SK-MEL-5 (cell line): ENCODE measurements at regions not wholly inside any gene's neighbourhood (a gene's known extent, or its start where the extent isn't known, plus 50 kb on each side); places are given as distances from the start of the nearest gene placed in this dataset.
"Not testable (repeated sequence)": the region's sequence is repeated elsewhere in the genome, so short reads cannot be mapped to it uniquely, and the experiment has no call there.

ENCODE experiments used
- DNase-seq: peaks from one replicate; pipeline ENCODE4 v3.0.0-alpha.2; 2016; ENCODE audit warnings: low read depth, low spot score
- in situ Hi-C: cut with HindIII; loops from 2 replicates; pipeline ENCODE4 v1.10.0; 2016; ENCODE audit warnings: low sequenced_read_pairs, high pct_unique_total_duplicates, low pct_unique_long_range_greater_than_20kb

DNA sequence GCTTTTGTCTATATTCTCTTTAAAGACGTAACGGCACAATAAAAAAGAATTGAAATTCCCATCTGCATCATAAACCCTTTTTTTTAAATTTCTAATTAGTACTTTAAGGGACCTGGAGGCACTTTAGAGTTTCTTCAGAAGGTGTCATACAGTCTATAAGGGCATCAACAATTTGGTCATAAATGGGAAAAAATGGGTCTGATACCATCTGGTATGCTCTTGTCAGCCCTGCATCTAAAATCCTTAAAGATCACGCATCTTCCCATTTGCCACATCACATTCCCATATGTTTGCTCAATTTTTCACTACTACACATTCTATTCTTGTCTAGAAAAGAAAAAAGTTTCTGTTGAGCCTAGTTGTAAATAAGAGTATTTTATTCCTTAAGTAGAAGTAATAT lies 53.8 kb downstream of the COX7C start:
- no peak for DNase-seq
- in situ Hi-C loops = no loop called here

DNA sequence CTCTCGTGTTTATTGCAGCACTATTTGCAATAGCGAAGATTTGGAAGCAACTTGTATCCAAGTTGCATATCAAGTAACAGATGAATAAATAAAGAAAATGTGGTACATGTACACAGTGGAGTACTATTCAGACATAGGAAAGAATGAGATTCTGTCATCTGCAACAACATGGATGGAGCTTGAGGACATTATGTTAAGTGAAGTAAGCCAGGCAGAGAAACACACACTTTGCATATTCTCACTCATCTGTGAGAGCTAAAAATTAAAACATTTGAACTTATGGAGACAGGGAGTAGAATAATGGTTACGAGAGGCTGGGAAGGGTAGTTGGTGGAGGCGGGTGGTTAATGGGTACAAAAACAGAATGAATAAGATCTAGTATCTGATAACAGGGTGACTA lies 56.3 kb downstream of the COX7C start:
- in situ Hi-C loops = no loop called here
- no peak for DNase-seq

DNA sequence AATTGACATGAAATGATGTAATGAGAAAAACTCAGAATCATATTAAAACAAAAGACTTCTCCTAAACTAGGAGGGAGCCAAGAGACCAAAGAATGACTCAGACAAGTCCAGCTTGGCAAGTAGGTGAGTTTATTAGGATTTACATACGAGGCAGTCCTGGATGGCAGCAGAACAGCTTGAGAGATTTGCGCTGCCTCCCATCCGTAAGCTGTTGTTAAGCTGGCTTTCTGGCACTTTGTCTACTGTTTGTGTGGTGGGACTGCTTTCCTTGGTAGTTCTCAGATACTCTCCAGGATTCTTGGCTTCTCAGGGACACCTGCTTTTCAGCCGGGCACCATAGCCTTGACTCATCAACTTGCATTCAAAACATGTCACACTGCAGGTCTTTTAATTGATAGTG lies 57.6 kb downstream of the COX7C start:
- DNase-seq = no peak
- in situ Hi-C loops = no loop called here

DNA sequence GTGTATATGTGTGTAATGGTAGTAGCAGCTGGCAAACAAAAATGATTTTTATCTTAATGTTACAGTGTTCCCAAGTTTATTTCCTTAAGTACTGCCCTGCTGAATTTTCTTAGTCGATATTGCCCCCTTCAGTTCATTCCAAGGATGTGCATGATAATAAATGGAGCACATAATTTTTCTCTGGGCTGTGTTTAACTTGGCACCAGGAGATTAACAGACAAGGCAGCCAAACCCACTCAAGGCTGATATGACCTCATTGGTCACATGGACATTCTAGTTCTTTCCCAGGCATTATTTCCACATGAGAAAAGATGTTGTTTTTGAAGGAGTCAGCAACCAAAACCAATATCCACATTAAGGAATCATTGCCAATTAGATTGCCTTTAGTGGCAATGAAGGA lies 61.8 kb downstream of the COX7C start:
- in situ Hi-C loops = no loop called here
- DNase-seq = peak; percentile 82

DNA sequence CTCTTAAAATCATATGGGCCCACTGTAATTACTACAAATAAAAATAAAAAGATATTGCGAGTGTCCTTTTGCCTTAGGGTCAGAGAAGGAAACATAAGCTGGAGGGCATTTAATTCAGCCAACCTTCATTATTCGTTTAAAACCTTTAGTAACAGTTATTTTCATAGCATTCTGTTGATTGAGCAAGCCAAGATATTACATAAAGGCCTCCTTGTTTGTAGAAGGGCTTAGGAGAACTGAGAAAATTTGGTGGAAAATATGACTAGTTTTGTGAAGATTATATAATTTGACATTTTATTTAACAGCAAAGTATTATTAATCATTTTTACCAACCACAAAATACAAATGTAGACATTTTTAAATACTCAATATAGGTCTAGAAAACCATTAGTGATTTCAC lies 62.2 kb downstream of the COX7C start:
- peak; percentile 26 for DNase-seq
- in situ Hi-C loops = no loop called here

DNA sequence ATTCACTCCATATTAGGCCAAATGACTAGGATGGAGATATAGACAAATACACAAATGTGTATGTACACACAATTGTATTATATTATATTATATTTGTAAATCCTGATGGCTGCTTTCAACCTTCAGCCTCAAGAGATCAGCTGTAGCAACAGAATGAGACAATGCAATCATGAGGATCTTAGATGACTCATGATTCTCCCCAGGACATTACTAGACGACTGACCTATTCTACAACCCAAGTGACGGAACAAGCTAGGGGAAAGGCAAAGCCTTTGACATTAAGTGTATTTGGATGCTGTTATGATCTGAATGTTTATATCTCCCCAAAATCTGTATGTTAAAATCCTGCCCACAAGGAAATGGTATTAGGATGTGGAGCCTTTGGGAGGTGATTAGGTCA lies 66.5 kb downstream of the COX7C start:
- in situ Hi-C loops = no loop called here
- peak; percentile 21 for DNase-seq

DNA sequence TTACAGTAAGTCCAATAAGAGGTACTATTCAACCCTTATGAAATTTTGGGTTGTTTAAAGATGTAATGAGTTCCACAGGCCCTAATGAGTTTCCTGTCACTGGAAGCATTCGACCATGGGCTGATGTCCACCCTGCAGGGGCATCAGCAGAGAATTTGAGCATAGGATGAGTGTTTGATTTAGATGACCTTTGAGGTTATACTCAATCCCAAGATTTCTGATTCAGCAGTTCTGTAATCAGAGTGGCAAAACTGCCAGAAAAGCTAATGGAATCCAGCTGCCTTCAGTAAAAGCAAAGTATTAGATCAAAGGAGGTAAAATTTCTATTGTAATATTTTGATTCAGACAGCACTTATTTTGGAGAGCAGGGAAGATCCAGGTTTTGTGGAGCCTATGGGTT lies 68.3 kb downstream of the COX7C start:
- in situ Hi-C loops = no loop called here
- no peak for DNase-seq

DNA sequence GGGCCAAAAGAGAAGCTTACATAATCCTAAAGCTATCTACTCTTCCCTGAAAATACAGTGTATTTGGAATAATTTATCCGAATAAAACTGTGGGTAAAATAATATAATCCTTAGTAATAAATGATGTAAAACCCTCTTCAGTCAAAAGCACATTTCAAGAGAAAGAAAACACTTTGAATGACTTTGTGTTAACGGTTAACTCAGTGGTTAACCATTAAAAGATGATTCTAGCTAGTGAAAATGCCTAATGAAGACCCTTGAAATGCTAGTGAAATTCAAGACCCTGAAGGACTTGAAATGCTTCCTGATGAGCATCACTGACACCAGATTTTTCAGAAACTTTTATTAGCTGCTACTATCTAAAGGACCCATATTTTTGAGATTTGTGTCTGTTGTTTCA lies 70.7 kb downstream of the COX7C start:
- in situ Hi-C loops = no loop called here
- no peak for DNase-seq

DNA sequence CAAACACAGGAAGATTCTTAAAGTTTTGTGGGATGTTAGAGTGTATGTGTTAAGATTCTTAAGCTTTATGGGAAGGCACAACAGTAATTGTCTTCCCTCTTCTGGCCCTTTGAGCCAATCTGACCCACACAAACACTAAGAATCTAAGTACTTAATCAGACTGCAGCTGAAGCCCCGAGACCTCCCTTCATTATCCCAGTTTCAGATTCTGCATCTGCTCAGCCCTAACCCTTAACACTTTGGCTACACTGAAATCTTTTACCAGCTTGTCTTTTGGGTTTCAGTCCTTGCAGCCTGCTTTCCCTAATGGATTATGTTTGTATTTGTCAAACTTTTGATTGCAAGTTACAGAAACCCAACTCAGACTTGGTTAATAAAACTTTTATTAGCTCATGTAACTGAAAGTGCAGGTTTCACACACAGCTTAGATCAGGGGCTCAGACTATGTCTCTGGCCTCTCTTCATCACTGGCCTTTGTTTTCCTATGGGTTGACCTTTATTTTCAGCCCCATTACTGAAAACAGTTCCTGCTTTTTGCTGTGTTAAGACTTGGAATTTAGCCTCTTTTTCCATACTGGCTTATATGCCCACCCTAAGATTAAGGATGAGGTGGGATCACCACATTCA lies 71.5 kb downstream of the COX7C start:
- no peak for DNase-seq
- in situ Hi-C loops = no loop called here

DNA sequence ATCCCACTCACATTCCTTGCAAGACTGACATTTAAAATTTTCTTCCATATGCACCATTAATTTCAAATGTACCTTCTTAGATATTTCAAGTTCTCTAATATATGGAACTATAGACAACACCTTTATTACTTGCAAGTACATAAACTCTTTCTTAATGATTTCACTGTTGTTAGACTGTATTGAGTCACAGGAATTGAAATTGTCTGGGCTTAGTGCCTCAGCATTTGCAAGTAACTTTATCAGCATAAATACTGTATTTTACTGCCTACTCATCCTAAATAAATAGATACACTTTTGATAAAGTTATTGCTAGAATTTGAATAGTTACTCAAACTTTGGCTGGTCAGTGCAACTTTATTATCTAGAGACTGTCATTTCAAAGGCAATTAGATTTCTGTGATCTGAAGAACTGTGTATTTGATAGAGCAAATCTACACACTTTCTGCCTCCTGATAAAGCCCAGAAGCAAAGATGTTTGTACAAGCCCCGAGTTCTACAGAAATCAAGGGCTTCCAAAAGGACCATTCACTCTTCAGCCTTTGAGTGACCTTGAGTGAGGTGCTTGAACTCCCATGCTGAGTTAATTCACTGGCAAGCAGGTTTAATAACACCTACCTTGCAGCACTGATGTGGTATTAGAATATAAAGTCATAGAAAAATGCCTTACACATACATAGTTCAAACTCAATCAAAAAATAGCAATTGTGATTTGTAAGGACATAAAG lies 91.6 kb downstream of the COX7C start:
- in situ Hi-C loops = no loop called here

DNA sequence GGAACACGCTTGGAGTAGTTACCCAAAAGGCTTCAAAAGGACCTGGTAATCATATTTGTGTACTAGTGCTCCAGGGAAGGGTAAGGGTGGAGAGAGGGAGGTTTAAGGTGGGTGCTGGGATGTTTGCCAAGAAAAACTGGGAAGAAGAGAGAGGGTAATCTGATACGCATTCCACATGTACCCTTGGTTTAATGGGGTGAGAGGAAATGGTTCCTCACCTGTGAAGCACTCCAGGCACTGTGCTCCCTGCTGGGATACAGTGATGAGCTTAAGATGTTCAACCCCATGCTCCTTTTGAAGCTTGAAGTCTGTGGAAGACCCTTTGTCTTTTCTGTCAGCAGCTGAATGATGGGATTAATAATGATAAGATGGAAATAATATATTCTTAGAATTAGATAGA lies 98.4 kb downstream of the COX7C start:
- in situ Hi-C loops = no loop called here
- no peak for DNase-seq

More for the DNA sequence above, 91.6 kb downstream of the COX7C start:
- DNase-seq = no peak

DNA sequence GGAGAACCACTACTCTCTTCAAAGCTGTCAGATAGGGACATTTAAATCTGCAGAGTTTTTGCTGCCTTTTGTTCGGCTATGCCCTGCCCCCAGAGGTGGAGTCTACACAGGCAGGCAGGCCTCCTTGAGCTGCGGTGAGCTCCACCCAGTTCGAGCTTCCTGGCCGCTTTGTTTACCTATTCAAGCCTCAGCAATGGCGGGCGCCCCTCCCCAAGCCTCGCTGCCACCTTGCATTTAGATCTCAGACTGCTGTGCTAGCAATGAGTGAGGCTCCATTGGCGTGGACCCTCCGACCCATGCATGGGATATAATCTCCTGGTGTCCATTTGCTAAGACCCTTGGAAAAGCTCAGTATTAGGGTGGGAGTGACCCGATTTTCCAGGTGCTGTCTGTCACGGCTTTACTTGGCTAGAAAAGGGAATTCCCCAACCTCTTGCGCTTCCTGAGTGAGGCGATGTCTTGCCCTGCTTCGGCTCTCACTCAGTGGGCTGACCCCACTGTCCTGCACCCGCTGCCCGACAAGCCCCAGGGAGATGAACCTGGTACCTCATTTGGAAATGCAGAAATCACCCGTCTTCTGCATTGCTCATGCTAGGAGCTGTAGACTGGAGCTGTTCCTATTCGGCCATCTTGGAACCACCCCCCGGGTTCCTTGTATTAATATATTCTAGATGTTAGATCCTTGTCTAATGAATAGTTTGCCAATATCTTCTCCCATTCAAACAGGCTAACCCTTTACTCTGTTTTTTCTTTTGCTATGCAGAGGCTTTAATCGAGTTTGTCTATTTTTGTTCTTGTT lies 113.8 kb downstream of the COX7C start:
- DNase-seq, in situ Hi-C loops: not testable (repeated sequence)

DNA sequence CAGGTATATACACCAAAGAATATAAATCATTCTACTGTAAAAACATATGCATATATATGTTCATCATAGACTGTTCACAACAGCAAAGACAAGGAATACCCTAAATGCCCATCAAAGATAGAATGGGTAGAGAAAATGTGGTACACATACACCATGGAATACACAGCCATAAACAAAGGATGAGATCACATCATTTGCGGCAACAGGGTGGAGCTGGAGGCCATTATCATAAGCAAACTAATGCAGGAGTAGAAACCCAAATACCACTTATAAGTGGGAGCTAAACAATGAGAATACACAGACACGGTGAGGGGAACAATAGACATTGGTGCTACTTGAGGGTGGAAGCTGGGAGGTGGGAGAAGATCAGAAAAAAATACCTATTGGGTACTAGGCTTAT lies 117.6 kb downstream of the COX7C start:
- in situ Hi-C loops = no loop called here
- no peak for DNase-seq

DNA sequence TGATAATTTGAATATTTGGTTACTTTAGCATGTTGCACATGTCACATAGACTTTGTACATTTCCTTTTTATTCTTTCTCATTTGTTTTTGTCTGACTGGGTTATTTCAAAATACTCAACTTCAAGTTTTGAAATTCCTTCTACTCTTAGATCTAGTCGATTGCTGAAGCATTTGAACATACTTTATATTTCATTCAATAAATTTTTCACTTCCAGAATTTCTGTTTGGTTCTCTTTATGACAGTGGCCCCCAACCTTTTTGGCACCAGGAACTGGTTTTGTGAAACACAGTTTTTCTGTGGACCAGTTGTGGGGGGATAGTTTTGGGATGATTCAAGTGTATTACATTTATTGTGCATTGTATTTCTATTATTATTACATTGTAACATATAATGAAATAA lies 119.8 kb downstream of the COX7C start:
- in situ Hi-C loops = no loop called here
- no peak for DNase-seq

DNA sequence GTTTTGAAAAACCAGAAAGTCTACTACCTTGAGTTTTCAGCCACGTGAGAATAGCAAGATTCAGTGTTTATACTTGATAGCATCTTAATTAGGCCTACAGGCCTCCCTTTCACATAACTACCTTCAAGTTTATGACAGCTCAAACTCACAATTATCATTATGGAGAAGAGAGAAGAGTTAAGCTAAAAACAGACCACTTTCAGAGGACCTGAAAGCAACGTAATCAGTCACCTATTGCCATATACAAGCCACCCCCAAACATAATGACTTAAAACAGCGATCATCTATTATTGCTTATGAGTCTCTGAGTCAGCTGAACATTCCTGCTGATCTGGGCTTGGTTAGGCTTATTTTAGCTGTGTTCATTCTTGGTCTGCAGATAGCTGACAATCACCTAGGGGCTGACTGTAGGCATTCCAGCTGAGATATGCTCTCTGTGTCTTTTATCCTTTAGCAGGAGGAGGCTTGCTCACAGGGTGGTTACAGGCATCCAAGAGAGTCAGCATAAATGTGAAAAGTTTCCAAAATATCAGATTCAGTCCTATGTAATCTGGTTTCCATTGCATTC lies 130.9 kb downstream of the COX7C start:
- in situ Hi-C loops = no loop called here
- no peak for DNase-seq

DNA sequence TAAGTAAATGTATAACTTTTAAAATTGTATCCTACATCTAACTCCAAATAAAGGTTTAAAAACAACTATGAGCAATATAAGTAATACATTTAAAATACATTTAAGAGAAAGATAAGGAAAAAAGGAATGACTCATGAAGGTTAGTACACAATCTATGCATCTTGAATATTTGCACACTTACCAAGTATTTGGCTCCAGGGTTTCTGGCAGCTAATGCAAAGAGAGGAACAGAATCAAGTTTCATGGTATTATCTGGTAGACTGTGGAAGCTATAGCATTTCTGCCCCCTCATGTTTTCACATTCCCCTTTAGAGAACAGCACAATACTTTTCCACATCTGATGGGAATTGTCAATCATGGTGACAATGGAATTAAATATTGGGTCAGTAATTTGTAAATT lies 132.1 kb downstream of the COX7C start:
- in situ Hi-C loops = no loop called here
- DNase-seq = no peak

DNA sequence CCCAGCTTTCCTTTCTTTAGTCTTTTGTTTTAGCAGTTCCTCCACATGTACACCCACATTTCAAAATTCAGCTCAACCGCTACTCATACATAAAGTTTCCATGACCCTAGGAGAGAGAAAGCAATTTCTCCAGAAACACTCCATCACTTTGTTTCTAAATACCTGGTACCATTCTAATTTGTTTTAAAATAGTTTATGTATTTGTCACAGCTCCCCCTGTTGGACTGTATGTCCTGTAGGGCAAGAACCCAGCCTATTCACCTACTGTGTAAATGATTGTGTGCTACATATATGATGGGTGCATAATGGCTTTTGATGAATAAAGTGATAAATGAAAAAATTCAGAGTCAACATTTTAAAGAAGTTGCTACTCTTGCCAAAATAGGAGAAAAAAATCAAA lies 139.1 kb downstream of the COX7C start:
- in situ Hi-C loops = no loop called here

DNA sequence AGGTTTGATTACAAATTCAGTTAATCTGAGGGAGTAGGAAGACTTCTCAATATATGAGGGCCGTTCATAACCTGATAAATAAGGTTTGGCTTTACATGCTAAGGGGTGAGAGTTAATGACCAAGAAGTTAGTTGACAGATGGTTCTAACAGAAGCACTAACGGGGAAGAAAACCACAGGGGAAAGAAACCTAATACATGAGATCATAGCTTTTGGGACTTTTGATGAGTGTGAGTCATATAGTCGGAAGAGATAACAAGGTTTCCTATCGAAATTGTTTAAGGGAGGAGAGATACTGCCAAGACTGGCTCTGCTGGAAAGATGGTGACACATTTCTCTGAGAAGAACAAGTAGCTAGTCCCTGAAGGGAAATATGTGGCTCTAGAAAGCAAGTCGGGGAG lies 140.1 kb downstream of the COX7C start:
- in situ Hi-C loops = no loop called here
- DNase-seq = no peak

More for the DNA sequence above, 139.1 kb downstream of the COX7C start:
- no peak for DNase-seq
